Mesendoderm (in vitro differentiated cells): ENCODE measurements at regions not wholly inside any gene's neighbourhood (a gene's known extent, or its start where the extent isn't known, plus 50 kb on each side); places are given as distances from the start of the nearest gene placed in this dataset.

Experiments used
- DNase-seq: peaks from one replicate; pipeline ENCODE4 v3.0.0; 2013
- H2AK5ac ChIP-seq: 2 replicates; pipeline ENCODE4 v1.6.1; 2013; ENCODE audit warnings: low read length, inconsistent platforms
- H2BK120ac ChIP-seq: 2 replicates; pipeline ENCODE4 v1.6.1; 2013; ENCODE audit warnings: low read depth, mild to moderate bottlenecking, low read length, moderate library complexity, mixed read lengths
- H2BK15ac ChIP-seq: replicated peaks from 2 replicates; pipeline ENCODE4 v1.6.1; 2013; ENCODE audit warnings: low read depth, mild to moderate bottlenecking, moderate library complexity
- H2BK5ac ChIP-seq: 2 replicates; pipeline ENCODE4 v1.6.1; 2013; ENCODE audit warnings: low read length, inconsistent platforms
- H3K18ac ChIP-seq: 2 replicates; pipeline ENCODE4 v1.6.1; 2013; ENCODE audit warnings: mild to moderate bottlenecking, low read length, mixed read lengths
- H3K23ac ChIP-seq: one replicate; pipeline ENCODE4 v1.6.1; 2013; ENCODE audit warnings: low read length
- H3K27ac ChIP-seq: 2 replicates; pipeline ENCODE4 v1.5.1; 2013; ENCODE audit warnings: low read depth, mild to moderate bottlenecking, inconsistent platforms, low read length, moderate library complexity
- H3K27me3 ChIP-seq: 2 replicates; pipeline ENCODE4 v1.6.1; 2013; ENCODE audit warnings: low read length, control low read depth, mild to moderate bottlenecking, inconsistent platforms; ENCODE audit not compliant: insufficient read depth, poor library complexity
- H3K36me3 ChIP-seq: 2 replicates; pipeline ENCODE4 v1.6.1; 2013; ENCODE audit warnings: low read length, inconsistent platforms; ENCODE audit not compliant: control insufficient read depth, insufficient read depth
- H3K4ac ChIP-seq: one replicate; pipeline ENCODE4 v1.6.1; 2013; ENCODE audit warnings: low read depth, mild to moderate bottlenecking, low read length, moderate library complexity
- H3K4me1 ChIP-seq: 2 replicates; pipeline ENCODE4 v1.6.1; 2013; ENCODE audit warnings: low read depth, low read length, inconsistent platforms; ENCODE audit not compliant: control insufficient read depth
- H3K4me2 ChIP-seq: 2 replicates; pipeline ENCODE4 v1.6.1; 2013; ENCODE audit warnings: low read length
- H3K4me3 ChIP-seq: 2 replicates; pipeline ENCODE4 v1.5.1; 2013; ENCODE audit warnings: mild to moderate bottlenecking, low read length
- H3K56ac ChIP-seq: one replicate; pipeline ENCODE4 v1.6.1; 2013; ENCODE audit warnings: low read length
- H3K79me1 ChIP-seq: 2 replicates; pipeline ENCODE4 v1.6.1; 2013; ENCODE audit warnings: low read length, inconsistent platforms
- H3K79me2 ChIP-seq: 2 replicates; pipeline ENCODE4 v1.6.1; 2013; ENCODE audit warnings: mild to moderate bottlenecking, low read length; ENCODE audit not compliant: control insufficient read depth, insufficient read depth
- H3K9ac ChIP-seq: 2 replicates; pipeline ENCODE4 v1.6.1; 2013; ENCODE audit warnings: low read length, inconsistent platforms
- H4K5ac ChIP-seq: one replicate; pipeline ENCODE4 v1.6.1; 2013; ENCODE audit warnings: low read length
- H4K8ac ChIP-seq: one replicate; pipeline ENCODE4 v1.6.1; 2013; ENCODE audit warnings: low read depth, mild to moderate bottlenecking, control low read depth, low read length, moderate library complexity
- WGBS: extraction: QIAGEN DNeasy Blood & Tissue Kit; methylation state at CpG from one replicate; pipeline ENCODE4 v1.1.7; 2013; ENCODE audit warnings: low lambda C conversion rate, missing lambda C conversion rate; ENCODE audit not compliant: insufficient coverage; ENCODE audit errors: extremely low coverage; 5-methylcytosine and 5-hydroxymethylcytosine counted together

- H2BK120ac ChIP-seq: no peak overlapping the region
- H3K79me2 ChIP-seq: no peaks in the 10 kb centered on the region
- H3K4me1 ChIP-seq: peaks cover 2% of the 10 kb centered on the region
- H3K27ac ChIP-seq: no peak overlapping the region
- H3K18ac ChIP-seq: no peak overlapping the region
- H2BK15ac ChIP-seq: no peak overlapping the region
- no peak overlapping the region for H2BK5ac ChIP-seq
- no peaks in the 10 kb centered on the region for H3K27me3 ChIP-seq
- no peak overlapping the region for H3K4me2 ChIP-seq
- H3K56ac ChIP-seq: no peak overlapping the region
- no peak overlapping the region for H3K4me3 ChIP-seq
- H2AK5ac ChIP-seq: no peak overlapping the region
- H4K5ac ChIP-seq: no peak overlapping the region
- H3K4ac ChIP-seq: peak overlapping the region; percentile 48
- H3K23ac ChIP-seq: no peak overlapping the region
- H3K9ac ChIP-seq: no peak overlapping the region
- DNase-seq: no peak
- no CpG with 5 or more reads among the region's 4 CpGs for WGBS
- no peaks in the 10 kb centered on the region for H3K36me3 ChIP-seq
- H4K8ac ChIP-seq: no peak overlapping the region
- no peaks in the 10 kb centered on the region for H3K79me1 ChIP-seq
These were observed 403.6 kb downstream of the SPRY2 start for GRCh38 chr13:79937311-79937710.

GRCh38 chr13:79936368-79937136, 404.4 kb downstream of the SPRY2 start:
- WGBS: no CpG with 5 or more reads among the region's 12 CpGs
- H4K5ac ChIP-seq: no peak overlapping the region
- no peak overlapping the region for H3K4ac ChIP-seq
- H2BK15ac ChIP-seq: no peak overlapping the region
- peak overlapping the region; percentile 69 for H3K18ac ChIP-seq
- no peaks in the 10 kb centered on the region for H3K79me2 ChIP-seq
- no peak overlapping the region for H2AK5ac ChIP-seq
- peaks cover 2% of the 10 kb centered on the region for H3K4me1 ChIP-seq
- no peak overlapping the region for H3K56ac ChIP-seq
- H2BK120ac ChIP-seq: no peak overlapping the region
- H4K8ac ChIP-seq: no peak overlapping the region
- no peaks in the 10 kb centered on the region for H3K36me3 ChIP-seq
- H3K9ac ChIP-seq: no peak overlapping the region
- no peak overlapping the region for H2BK5ac ChIP-seq
- H3K79me1 ChIP-seq: no peaks in the 10 kb centered on the region
- H3K4me2 ChIP-seq: no peak overlapping the region
- no peak overlapping the region for H3K4me3 ChIP-seq
- H3K23ac ChIP-seq: no peak overlapping the region
- H3K27me3 ChIP-seq: no peaks in the 10 kb centered on the region
- peak overlapping the region; percentile 37 for H3K27ac ChIP-seq
- peak; percentile 37 for DNase-seq

GRCh38 chr13:79935121-79935520, 405.8 kb downstream of the SPRY2 start:
- Histone ChIP-seq H3K27ac (no peak overlapping the region), H2AK5ac (no peak overlapping the region), H3K18ac (no peak overlapping the region), H3K56ac (no peak overlapping the region), H3K4me1 (peaks cover 2% of the 10 kb centered on the region), H3K79me1 (no peaks in the 10 kb centered on the region), H3K27me3 (no peaks in the 10 kb centered on the region), H2BK5ac (no peak overlapping the region), H3K4me2 (no peak overlapping the region), H3K23ac (no peak overlapping the region), H3K4me3 (no peak overlapping the region), H3K79me2 (no peaks in the 10 kb centered on the region), H3K36me3 (no peaks in the 10 kb centered on the region), H4K5ac (no peak overlapping the region), H3K9ac (no peak overlapping the region), H2BK15ac (no peak overlapping the region), H2BK120ac (no peak overlapping the region), H3K4ac (no peak overlapping the region), H4K8ac (no peak overlapping the region)
- DNase-seq: no peak

- Histone ChIP-seq H4K8ac (no peak overlapping the region), H2BK15ac (no peak overlapping the region), H3K79me1 (no peaks in the 10 kb centered on the region)
These were observed 407.5 kb downstream of the SPRY2 start for GRCh38 chr13:79933389-79933788.

GRCh38 chr13:79932556-79932955, 408.4 kb downstream of the SPRY2 start:
- H3K27ac ChIP-seq: no peak overlapping the region
- WGBS: no CpG with 5 or more reads among the region's 2 CpGs

More at GRCh38 chr13:79933389-79933788, 407.5 kb downstream of the SPRY2 start:
- Histone ChIP-seq H3K4me1 (no peaks in the 10 kb centered on the region), H2BK120ac (no peak overlapping the region), H3K4ac (no peak overlapping the region), H3K56ac (no peak overlapping the region), H2BK5ac (no peak overlapping the region), H3K36me3 (no peaks in the 10 kb centered on the region), H4K5ac (no peak overlapping the region), H3K23ac (no peak overlapping the region), H3K9ac (no peak overlapping the region), H3K18ac (no peak overlapping the region), H3K4me2 (no peak overlapping the region), H3K27me3 (no peaks in the 10 kb centered on the region), H3K27ac (no peak overlapping the region), H2AK5ac (no peak overlapping the region), H3K79me2 (no peaks in the 10 kb centered on the region), H3K4me3 (no peak overlapping the region)
- WGBS: no CpG with 5 or more reads among the region's 2 CpGs
- no peak for DNase-seq

More at GRCh38 chr13:79932556-79932955, 408.4 kb downstream of the SPRY2 start:
- no peak overlapping the region for H2BK15ac ChIP-seq
- H3K4ac ChIP-seq: no peak overlapping the region
- H3K56ac ChIP-seq: no peak overlapping the region
- no peaks in the 10 kb centered on the region for H3K27me3 ChIP-seq
- no peak overlapping the region for H2AK5ac ChIP-seq
- DNase-seq: no peak
- H3K4me2 ChIP-seq: no peak overlapping the region
- no peak overlapping the region for H3K18ac ChIP-seq
- H2BK120ac ChIP-seq: no peak overlapping the region
- H3K4me3 ChIP-seq: no peak overlapping the region
- H3K79me2 ChIP-seq: no peaks in the 10 kb centered on the region
- H4K8ac ChIP-seq: no peak overlapping the region
- H4K5ac ChIP-seq: no peak overlapping the region
- no peak overlapping the region for H3K23ac ChIP-seq
- H2BK5ac ChIP-seq: no peak overlapping the region
- H3K9ac ChIP-seq: no peak overlapping the region
- no peaks in the 10 kb centered on the region for H3K36me3 ChIP-seq
- H3K4me1 ChIP-seq: no peaks in the 10 kb centered on the region
- no peaks in the 10 kb centered on the region for H3K79me1 ChIP-seq
